ENCODE measurements at regions not wholly inside any gene's neighbourhood (a gene's known extent, or its start where the extent isn't known, plus 50 kb on each side); places are given as distances from the start of the nearest gene placed in this dataset.
"Not testable (repeated sequence)": the region's sequence is repeated elsewhere in the genome, so short reads cannot be mapped to it uniquely, and the experiment has no call there.

- DNase-seq (ENCODE audit: low read depth, low spot score): no peak
These were observed 775.6 kb downstream of the STIM2 start for GRCh38 chr4:27635936-27636913.

DNA sequence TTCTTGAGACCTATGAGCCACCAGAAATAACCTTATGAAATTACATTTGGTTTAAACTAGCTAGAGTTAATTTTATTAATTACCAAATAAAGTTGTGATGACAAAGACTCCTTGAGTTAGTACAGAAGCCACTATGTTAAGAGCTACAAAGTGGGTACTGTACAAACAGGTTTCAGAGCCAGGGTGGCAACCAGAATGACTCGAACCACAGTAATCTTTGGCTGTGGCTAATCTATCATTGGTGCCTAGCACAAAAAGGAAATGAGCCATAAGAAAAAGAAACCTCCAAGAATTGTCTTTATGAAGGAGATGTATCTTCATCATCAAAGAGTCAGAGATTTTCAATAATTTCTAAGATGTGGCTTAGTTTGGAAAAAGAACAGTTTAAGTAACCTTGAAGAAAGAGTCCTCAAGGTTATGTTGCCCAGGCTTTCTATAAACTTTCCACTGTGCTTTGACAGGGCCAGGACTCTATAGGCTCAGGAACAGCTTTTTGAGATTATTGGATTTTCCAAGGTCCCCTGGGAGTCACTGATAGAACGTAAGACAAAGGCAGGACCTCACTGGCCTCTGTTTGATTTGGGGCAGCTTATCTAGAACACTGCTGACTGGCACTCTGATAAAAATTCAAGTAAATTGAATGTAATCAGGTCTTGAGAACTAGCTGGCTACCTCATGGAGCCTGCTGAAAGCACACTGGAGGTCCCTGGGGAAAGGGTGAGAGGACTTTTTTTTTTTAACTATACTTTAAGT is 777.7 kb downstream of the STIM2 start:
- no peak for DNase-seq (ENCODE audit: low read depth, low spot score)

DNA sequence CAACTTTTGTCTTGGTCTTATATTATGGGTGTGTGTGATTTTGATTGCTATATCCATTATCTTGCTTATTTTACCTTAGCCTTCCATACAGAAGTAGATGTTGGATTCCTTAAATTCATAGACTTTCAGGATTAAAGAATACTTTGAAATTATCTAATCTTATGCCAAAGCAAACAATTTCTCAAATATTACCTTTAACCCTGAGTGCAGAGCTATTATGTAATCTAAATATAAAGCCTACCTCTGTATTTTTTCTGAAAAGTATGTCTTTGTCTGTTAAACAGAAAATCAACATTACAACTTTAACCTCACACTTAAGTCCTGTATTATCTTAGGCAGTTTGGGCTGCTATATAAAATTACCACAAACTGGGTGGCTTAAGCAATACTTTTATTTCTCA is 782.5 kb downstream of the STIM2 start:
- no peak for DNase-seq (ENCODE audit: low read depth, low spot score)

- no peak for DNase-seq (ENCODE audit: low read depth, low spot score)
These were observed 787.8 kb downstream of the STIM2 start for GRCh38 chr4:27648416-27648815.

DNA sequence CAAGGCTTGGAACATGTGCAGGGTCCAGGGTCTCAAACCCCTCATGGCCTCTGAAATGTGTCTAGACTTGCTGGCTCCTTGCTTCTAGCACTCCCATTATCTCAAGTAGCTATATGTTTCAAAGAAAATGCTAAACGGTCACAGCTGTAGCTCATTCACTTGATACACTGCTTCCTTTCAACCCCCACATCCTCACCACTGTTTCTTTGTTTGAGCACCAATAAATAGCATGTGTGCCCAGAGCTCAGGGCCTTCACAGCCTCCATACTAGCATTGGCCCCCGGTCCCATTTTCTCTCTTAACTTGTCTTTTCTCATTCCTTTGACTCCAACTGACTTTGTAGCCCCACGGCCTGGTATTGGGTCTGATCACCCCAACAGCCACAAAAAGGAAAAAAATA is 801.8 kb downstream of the STIM2 start:
- no peak for DNase-seq (ENCODE audit: low read depth, low spot score)

- no peak for DNase-seq (ENCODE audit: low read depth, low spot score)
These were observed 806.3 kb downstream of the STIM2 start for GRCh38 chr4:27666943-27667342.

- DNase-seq (ENCODE audit: low read depth, low spot score): no peak
These were observed 807.4 kb downstream of the STIM2 start for GRCh38 chr4:27668001-27668400.

GRCh38 chr4:27678027-27678426 is 817.4 kb downstream of the STIM2 start:
- DNase-seq (ENCODE audit: low read depth, low spot score): no peak

DNA sequence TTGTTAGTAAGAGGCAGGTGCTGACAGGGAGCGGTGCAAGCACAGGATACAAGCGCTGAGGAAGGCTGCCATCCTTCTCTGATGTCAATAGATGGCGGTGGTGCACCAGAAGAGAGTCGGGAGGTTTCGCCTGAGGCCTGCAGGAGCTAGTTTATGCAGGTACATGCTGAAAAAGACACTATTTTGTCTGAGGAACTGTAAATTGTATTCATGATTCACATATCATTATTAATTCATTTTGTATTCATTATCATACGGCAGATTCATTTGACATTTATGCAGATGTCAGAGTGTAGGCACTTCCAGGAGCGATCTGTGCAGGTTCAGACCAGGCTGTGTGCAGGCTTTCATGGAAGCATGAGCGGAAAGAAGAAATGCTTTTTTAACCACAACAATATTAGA is 824.0 kb downstream of the STIM2 start:
- peak; percentile 55 for DNase-seq (ENCODE audit: low read depth, low spot score)

- no peak for DNase-seq (ENCODE audit: low read depth, low spot score)
These were observed 824.5 kb downstream of the STIM2 start for GRCh38 chr4:27685091-27685490.

DNA sequence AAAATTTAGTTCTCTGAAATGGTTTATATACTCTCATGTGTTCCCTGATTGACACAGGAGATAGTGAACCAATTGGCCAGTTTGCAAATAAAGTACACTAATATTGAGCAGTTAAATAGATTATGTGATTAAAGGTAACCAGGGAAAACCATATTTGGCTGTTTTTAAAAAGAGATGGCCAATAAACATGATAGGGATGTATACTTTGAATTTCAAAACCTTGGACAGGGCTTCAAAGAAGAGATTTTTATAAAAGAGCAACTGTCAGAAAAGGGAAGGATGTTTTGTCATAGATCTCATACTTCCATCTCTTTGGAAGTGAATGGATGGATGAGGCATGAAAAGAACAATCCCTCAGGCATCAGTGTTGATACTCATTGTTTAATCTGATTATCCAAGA is 825.3 kb downstream of the STIM2 start:
- DNase-seq (ENCODE audit: low read depth, low spot score): no peak

DNA sequence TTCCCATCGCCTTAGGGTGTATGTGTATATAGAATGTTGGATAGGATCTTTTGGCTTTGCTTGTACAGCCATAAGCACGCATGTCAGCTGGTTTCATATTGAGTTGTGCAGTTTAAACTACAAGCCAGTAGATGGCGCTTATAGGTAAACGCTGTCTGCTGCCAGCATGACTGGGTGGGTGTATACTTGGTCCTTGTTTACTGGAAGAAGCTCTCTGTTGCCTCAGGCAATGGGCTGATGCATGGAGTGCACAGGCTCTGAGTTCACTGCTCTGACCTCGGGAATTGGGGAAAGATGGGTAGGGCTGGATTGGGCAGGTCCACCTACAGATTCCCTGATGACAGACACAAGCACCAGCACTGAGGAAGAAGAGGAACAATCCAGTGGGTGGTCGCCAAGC is 831.5 kb downstream of the STIM2 start:
- peak; percentile 65 for DNase-seq (ENCODE audit: low read depth, low spot score)

- DNase-seq (ENCODE audit: low read depth, low spot score): no peak
These were observed 832.4 kb downstream of the STIM2 start for GRCh38 chr4:27692868-27693634.

DNA sequence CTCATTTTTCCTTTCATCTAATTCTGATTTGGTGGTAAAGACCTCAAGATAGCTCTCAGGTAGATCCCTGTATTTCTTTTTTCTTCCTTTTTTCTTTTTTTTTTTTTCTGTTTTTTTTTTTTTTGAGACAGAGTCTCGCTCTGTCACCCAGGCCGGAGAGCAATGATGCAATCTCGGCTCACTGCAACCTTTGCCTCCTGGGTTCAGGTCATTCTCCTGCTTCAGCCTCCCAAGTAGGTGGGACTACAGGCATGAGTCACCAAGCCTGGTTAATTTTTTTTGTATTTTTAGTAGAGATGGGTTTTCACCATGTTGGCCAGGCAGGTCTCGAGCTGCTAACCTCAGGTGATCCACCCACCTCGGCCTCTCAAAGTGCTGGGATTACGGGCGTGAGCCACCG is 835.6 kb downstream of the STIM2 start:
- DNase-seq (ENCODE audit: low read depth, low spot score): not testable (repeated sequence)

DNA sequence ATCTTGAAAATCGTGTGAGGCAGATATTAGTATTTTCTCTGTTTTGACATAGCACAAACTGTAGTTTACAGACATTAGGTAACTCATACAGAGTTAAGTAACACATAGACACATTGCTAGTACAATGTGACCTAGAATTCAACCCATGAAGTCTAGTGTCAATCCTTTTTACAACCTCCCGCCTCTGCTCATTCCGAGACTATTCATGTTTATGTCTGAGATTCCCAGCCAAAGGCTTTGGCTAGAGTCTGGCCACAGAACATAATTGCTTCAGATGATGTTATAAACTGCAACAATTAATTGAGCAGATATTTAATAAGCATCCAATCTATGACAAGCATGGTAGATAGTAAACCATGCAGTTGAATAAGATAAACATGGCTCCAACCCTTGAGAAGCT is 841.0 kb downstream of the STIM2 start:
- DNase-seq (ENCODE audit: low read depth, low spot score): no peak

GRCh38 chr4:27702730-27703431 is 842.2 kb downstream of the STIM2 start:
- no peak for DNase-seq (ENCODE audit: low read depth, low spot score)

- DNase-seq (ENCODE audit: low read depth, low spot score): no peak
These were observed 843.1 kb downstream of the STIM2 start for GRCh38 chr4:27703771-27704170.

GRCh38 chr4:27711041-27711440 is 850.4 kb downstream of the STIM2 start:
- no peak for DNase-seq (ENCODE audit: low read depth, low spot score)

GRCh38 chr4:27714073-27714472 is 853.4 kb downstream of the STIM2 start:
- no peak for DNase-seq (ENCODE audit: low read depth, low spot score)

- DNase-seq (ENCODE audit: low read depth, low spot score): no peak
These were observed 856.2 kb downstream of the STIM2 start for GRCh38 chr4:27716693-27717430.

- DNase-seq (ENCODE audit: low read depth, low spot score): no peak
These were observed 856.8 kb downstream of the STIM2 start for GRCh38 chr4:27717431-27717755.
